ENCODE measurements at regions not wholly inside any gene's neighbourhood (a gene's known extent, or its start where the extent isn't known, plus 50 kb on each side); places are given as distances from the start of the nearest gene placed in this dataset.
"Not testable (repeated sequence)": the region's sequence is repeated elsewhere in the genome, so short reads cannot be mapped to it uniquely, and the experiment has no call there.

DNA sequence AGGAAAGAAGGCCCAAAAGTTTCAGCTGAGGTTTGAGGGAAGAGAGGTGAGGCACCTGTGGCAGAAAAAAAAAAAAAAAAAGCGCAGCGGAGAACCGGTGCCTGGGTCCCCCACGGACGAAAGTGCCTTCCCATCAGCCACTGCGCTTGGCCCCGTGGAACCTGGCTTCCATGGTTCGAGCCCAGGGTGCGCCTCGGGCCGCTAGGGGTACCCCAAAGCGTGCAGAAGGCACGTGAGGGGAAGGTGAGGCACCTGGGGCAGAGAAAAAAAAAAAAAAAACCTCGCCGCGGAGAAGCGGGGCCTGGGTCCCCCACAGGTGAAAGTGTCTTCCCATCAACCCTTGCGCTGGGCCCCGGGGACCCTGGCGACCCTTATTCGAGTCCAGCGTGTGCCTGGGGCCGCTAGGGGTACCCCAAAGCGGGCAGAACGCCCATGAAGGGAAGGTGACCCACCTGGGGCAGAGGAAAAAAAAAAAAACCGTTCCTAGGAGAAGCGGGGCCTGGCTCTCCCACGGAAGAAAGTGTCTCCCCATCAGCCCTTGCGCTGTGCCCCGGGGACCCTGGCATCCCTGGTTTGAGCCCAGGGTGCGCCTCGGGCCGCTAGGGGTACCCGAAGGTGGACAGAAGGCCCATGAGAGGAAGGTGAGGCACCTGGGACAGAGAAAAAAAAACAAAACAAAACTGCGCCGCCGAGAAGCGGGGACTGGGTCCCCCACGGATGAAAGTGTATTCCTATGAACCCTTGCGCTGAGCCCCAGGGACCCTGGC lies 228.6 kb downstream of the CCDC74A start:
- H3K36me3 ChIP-seq (ENCODE audit: control insufficient read depth in 4 of 4, insufficient read depth in 3 of 4, low read depth in 1 of 4, low read length in 3 of 4), result no peaks in the 10 kb centered on the region
- H3K4me1 ChIP-seq (ENCODE audit: control insufficient read depth in 4 of 4, insufficient read depth in 4 of 4, low read length in 3 of 4), result no peaks in the 10 kb centered on the region
- TF ChIP-seq, protein P1, sequence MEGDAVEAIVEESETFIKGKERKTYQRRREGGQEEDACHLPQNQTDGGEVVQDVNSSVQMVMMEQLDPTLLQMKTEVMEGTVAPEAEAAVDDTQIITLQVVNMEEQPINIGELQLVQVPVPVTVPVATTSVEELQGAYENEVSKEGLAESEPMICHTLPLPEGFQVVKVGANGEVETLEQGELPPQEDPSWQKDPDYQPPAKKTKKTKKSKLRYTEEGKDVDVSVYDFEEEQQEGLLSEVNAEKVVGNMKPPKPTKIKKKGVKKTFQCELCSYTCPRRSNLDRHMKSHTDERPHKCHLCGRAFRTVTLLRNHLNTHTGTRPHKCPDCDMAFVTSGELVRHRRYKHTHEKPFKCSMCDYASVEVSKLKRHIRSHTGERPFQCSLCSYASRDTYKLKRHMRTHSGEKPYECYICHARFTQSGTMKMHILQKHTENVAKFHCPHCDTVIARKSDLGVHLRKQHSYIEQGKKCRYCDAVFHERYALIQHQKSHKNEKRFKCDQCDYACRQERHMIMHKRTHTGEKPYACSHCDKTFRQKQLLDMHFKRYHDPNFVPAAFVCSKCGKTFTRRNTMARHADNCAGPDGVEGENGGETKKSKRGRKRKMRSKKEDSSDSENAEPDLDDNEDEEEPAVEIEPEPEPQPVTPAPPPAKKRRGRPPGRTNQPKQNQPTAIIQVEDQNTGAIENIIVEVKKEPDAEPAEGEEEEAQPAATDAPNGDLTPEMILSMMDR (IDR thresholded peaks at IDR 0.05; ENCODE audit: low read depth, low read length, missing input control), result no peak
- no peak for TF ChIP-seq SP1 (IDR thresholded peaks at IDR 0.05)
- DNase-seq (ENCODE audit: low spot score), result no peak
- no peaks in the 10 kb centered on the region for H3K27me3 ChIP-seq (ENCODE audit: control insufficient read depth in 4 of 4, insufficient read depth in 4 of 4, low read length in 3 of 4)
- H3K4me3 ChIP-seq (ENCODE audit: low read depth in 1 of 3, low read length in 3 of 3), result no peak overlapping the region
- no peak overlapping the region for H3K27ac ChIP-seq (ENCODE audit: low read depth in 1 of 2, low read length in 2 of 2)
- no peak overlapping the region for H3K9ac ChIP-seq (ENCODE audit: low read depth in 1 of 2, low read length in 2 of 2)
- no peaks in the 10 kb centered on the region for H3K9me3 ChIP-seq (ENCODE audit: control insufficient read depth in 4 of 4, low read length in 3 of 4)
- WGBS, result 81% methylated on average over 40 of the region's 40 CpGs

DNA sequence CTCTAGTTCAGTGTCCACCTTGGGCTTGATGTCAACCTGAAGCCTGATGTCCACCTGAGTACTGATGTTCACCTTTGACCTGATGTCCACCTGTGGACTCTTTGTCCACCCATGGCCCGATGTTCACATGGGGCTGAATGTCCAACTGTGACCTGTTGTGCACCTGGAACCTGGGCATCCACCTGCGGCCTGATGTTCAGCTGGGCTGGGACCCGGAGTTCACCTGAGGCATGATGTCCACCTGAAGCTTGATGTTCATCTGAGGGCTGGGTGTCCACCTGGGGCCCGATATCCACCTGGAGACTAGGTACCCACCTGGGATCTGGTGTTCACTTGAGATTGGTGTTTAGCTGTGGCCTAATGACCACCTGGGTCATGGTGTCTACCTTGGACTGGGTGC lies 231.3 kb downstream of the CCDC74A start:
- H3K36me3 ChIP-seq (ENCODE audit: control insufficient read depth in 4 of 4, insufficient read depth in 3 of 4, low read depth in 1 of 4, low read length in 3 of 4); H3K9ac ChIP-seq (ENCODE audit: low read depth in 1 of 2, low read length in 2 of 2); H3K4me3 ChIP-seq (ENCODE audit: low read depth in 1 of 3, low read length in 3 of 3); H3K4me1 ChIP-seq (ENCODE audit: control insufficient read depth in 4 of 4, insufficient read depth in 4 of 4, low read length in 3 of 4); H3K27me3 ChIP-seq (ENCODE audit: control insufficient read depth in 4 of 4, insufficient read depth in 4 of 4, low read length in 3 of 4); DNase-seq (ENCODE audit: low spot score); H3K9me3 ChIP-seq (ENCODE audit: control insufficient read depth in 4 of 4, low read length in 3 of 4); H3K27ac ChIP-seq (ENCODE audit: low read depth in 1 of 2, low read length in 2 of 2): not testable (repeated sequence)
- WGBS, result 94% methylated on average over 4 of the region's 4 CpGs

DNA sequence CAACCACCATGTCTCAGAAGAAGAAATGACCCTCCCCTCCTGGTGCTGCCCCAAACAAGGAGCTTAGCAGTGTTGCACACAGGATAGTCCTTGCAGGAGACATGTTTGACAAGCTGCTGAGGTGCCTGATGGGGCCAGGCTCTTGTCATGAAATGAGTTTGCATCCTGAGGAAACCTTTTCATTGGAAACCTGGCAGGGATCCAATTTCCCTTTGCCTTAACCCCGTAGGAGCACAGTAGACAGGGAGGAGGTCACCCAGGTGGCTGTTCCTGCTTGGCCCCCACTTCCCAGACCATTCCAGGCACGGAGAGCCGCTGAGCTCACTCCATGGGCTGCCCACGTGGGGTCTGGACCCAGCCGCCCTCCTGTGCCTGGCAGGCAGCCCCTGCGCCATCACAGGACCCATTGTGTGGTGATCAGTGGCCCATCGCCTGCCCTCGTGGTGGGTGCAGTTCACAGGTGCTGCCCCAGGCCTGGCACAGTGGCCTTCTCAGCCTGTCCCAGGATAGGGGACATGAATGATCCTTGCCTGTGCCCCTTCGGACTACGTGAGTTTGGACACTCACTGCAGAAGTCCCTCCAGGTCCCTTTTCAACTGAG lies 247.4 kb downstream of the CCDC74A start:
- not testable (repeated sequence) for H3K4me1 ChIP-seq (ENCODE audit: control insufficient read depth in 4 of 4, insufficient read depth in 4 of 4, low read length in 3 of 4); H3K27me3 ChIP-seq (ENCODE audit: control insufficient read depth in 4 of 4, insufficient read depth in 4 of 4, low read length in 3 of 4); H3K9me3 ChIP-seq (ENCODE audit: control insufficient read depth in 4 of 4, low read length in 3 of 4); H3K36me3 ChIP-seq (ENCODE audit: control insufficient read depth in 4 of 4, insufficient read depth in 3 of 4, low read depth in 1 of 4, low read length in 3 of 4); H3K9ac ChIP-seq (ENCODE audit: low read depth in 1 of 2, low read length in 2 of 2); H3K4me3 ChIP-seq (ENCODE audit: low read depth in 1 of 3, low read length in 3 of 3); H3K27ac ChIP-seq (ENCODE audit: low read depth in 1 of 2, low read length in 2 of 2); DNase-seq (ENCODE audit: low spot score)
- WGBS, result 86% methylated on average over 10 of the region's 10 CpGs

DNA sequence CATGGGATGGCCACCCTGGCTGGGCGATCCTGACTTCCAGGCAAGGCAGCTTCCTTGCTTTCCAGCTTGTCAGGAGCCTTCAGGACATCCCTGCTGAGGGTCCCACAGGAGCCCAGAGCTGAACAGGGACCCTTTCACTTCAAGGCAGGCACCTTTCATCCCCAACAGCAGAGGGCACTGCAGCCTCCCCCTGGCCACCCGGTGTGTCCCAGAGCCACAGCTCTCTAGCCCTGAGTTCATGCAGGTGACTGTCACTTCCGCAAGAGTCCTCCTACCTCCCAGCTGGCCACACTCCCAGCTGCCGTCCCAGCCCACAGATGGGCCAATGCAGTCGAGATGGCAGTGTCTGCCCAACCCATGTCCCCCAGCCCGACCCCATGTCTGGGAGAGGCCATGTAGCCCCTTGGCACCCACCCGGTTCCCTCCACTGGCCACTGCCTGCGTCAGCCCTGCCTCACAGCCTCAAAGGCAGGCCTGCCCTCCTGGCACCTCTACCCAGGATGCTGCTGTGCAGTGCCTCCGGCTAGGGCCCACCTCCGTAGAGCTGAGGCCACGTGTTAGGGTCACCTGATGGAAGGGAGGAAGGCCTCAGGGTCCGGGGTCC lies 248.3 kb downstream of the CCDC74A start:
- not testable (repeated sequence) for H3K4me3 ChIP-seq (ENCODE audit: low read depth in 1 of 3, low read length in 3 of 3); DNase-seq (ENCODE audit: low spot score)

DNA sequence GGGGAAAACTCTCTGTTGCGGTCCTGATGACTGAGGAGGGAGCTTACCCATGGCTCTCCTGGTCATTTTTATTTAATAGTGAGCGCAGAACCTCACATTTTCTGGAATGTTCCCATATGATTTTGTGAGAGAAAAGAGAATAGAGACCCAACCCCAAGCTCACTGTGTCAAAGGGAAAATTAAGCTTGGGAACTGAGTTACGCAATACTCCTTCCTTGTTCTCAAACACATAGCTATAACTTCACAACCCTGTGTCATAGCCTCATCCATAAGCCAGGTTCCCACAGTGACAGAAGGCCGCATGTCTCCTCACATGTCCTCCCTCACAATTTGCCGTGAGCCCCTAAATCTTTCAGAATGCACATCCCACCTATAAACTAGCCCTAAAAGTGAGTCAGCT lies 252.8 kb downstream of the CCDC74A start:
- H3K9ac ChIP-seq (ENCODE audit: low read depth in 1 of 2, low read length in 2 of 2); H3K4me3 ChIP-seq (ENCODE audit: low read depth in 1 of 3, low read length in 3 of 3); H3K9me3 ChIP-seq (ENCODE audit: control insufficient read depth in 4 of 4, low read length in 3 of 4); H3K27ac ChIP-seq (ENCODE audit: low read depth in 1 of 2, low read length in 2 of 2); H3K36me3 ChIP-seq (ENCODE audit: control insufficient read depth in 4 of 4, insufficient read depth in 3 of 4, low read depth in 1 of 4, low read length in 3 of 4); H3K27me3 ChIP-seq (ENCODE audit: control insufficient read depth in 4 of 4, insufficient read depth in 4 of 4, low read length in 3 of 4); DNase-seq (ENCODE audit: low spot score); H3K4me1 ChIP-seq (ENCODE audit: control insufficient read depth in 4 of 4, insufficient read depth in 4 of 4, low read length in 3 of 4): not testable (repeated sequence)
- WGBS, result 91% methylated on average over 5 of the region's 5 CpGs

More for the DNA sequence above, 248.3 kb downstream of the CCDC74A start:
- H3K9ac ChIP-seq (ENCODE audit: low read depth in 1 of 2, low read length in 2 of 2); H3K27me3 ChIP-seq (ENCODE audit: control insufficient read depth in 4 of 4, insufficient read depth in 4 of 4, low read length in 3 of 4); H3K9me3 ChIP-seq (ENCODE audit: control insufficient read depth in 4 of 4, low read length in 3 of 4); H3K36me3 ChIP-seq (ENCODE audit: control insufficient read depth in 4 of 4, insufficient read depth in 3 of 4, low read depth in 1 of 4, low read length in 3 of 4); H3K4me1 ChIP-seq (ENCODE audit: control insufficient read depth in 4 of 4, insufficient read depth in 4 of 4, low read length in 3 of 4); H3K27ac ChIP-seq (ENCODE audit: low read depth in 1 of 2, low read length in 2 of 2): not testable (repeated sequence)
- WGBS, result 88% methylated on average over 12 of the region's 12 CpGs

All from liver (tissue), 8 donors.